GM18499 (cell line): ENCODE measurements at regions not wholly inside any gene's neighbourhood (a gene's known extent, or its start where the extent isn't known, plus 50 kb on each side); places are given as distances from the start of the nearest gene placed in this dataset.

Experiments used
- ATAC-seq: cut with Tn5 transposase; IDR thresholded peaks from one replicate; pipeline ENCODE4 v1.9.1; 2021; ENCODE audit warnings: moderate number of reproducible peaks; ENCODE audit not compliant: insufficient read depth, unreplicated experiment

- no peak for ATAC-seq
Measured at GRCh38 chr6:22972771-22973170, 403.4 kb downstream of the HDGFL1 start.

- no peak for ATAC-seq
Measured at GRCh38 chr6:22975079-22975478, 405.7 kb downstream of the HDGFL1 start.

- no peak for ATAC-seq
Measured at GRCh38 chr6:22980446-22980845, 411.1 kb downstream of the HDGFL1 start.

- no peak for ATAC-seq
Measured at GRCh38 chr6:23002044-23002619, 432.8 kb downstream of the HDGFL1 start.

- ATAC-seq: no peak
Measured at GRCh38 chr6:23003671-23004467, 434.5 kb downstream of the HDGFL1 start.

GRCh38 chr6:23006656-23007055, 437.3 kb downstream of the HDGFL1 start:
- ATAC-seq: no peak

GRCh38 chr6:23011615-23012014, 442.2 kb downstream of the HDGFL1 start:
- no peak for ATAC-seq

GRCh38 chr6:23013776-23014175, 444.4 kb downstream of the HDGFL1 start:
- ATAC-seq: no peak

GRCh38 chr6:23016696-23017095, 447.3 kb downstream of the HDGFL1 start:
- no peak for ATAC-seq

GRCh38 chr6:23021487-23021886, 452.1 kb downstream of the HDGFL1 start:
- ATAC-seq: no peak

GRCh38 chr6:23027281-23027680, 457.9 kb downstream of the HDGFL1 start:
- no peak for ATAC-seq

GRCh38 chr6:23031986-23032385, 462.6 kb downstream of the HDGFL1 start:
- ATAC-seq: no peak

- no peak for ATAC-seq
Measured at GRCh38 chr6:23034926-23035325, 465.6 kb downstream of the HDGFL1 start.

GRCh38 chr6:23036406-23036983, 467.1 kb downstream of the HDGFL1 start:
- ATAC-seq: no peak

GRCh38 chr6:23040899-23041298, 471.5 kb downstream of the HDGFL1 start:
- ATAC-seq: no peak

- ATAC-seq: no peak
Measured at GRCh38 chr6:23045280-23045679, 475.9 kb downstream of the HDGFL1 start.

- ATAC-seq: no peak
Measured at GRCh38 chr6:23055523-23055922, 486.2 kb downstream of the HDGFL1 start.

GRCh38 chr6:23073821-23074220, 504.5 kb downstream of the HDGFL1 start:
- no peak for ATAC-seq

GRCh38 chr6:23077772-23078171, 508.4 kb downstream of the HDGFL1 start:
- ATAC-seq: no peak

GRCh38 chr6:23081701-23082100, 512.3 kb downstream of the HDGFL1 start:
- no peak for ATAC-seq

GRCh38 chr6:23086100-23086499, 516.7 kb downstream of the HDGFL1 start:
- ATAC-seq: no peak

- no peak for ATAC-seq
Measured at GRCh38 chr6:23087471-23087870, 518.1 kb downstream of the HDGFL1 start.
